ENCODE measurements at regions not wholly inside any gene's neighbourhood (a gene's known extent, or its start where the extent isn't known, plus 50 kb on each side); places are given as distances from the start of the nearest gene placed in this dataset.
"Not testable (repeated sequence)": the region's sequence is repeated elsewhere in the genome, so short reads cannot be mapped to it uniquely, and the experiment has no call there.

GRCh38 chr15:57767481-57767880 is 61.0 kb downstream of the POLR2M start:
- no peak for DNase-seq

GRCh38 chr15:57769266-57769665 is 62.8 kb downstream of the POLR2M start:
- no peak for DNase-seq

GRCh38 chr15:57770495-57770894 is 64.0 kb downstream of the POLR2M start:
- DNase-seq, result no peak

GRCh38 chr15:57772223-57772957 is 65.9 kb downstream of the POLR2M start:
- DNase-seq, result peak; percentile 11 to 50 (median 32)

GRCh38 chr15:57773051-57773450 is 66.5 kb downstream of the POLR2M start:
- no peak for DNase-seq

- DNase-seq, result no peak
Measured at GRCh38 chr15:57777003-57777402, 70.5 kb downstream of the POLR2M start.

GRCh38 chr15:57780471-57780870 is 74.0 kb downstream of the POLR2M start:
- DNase-seq, result no peak

GRCh38 chr15:57782731-57783130 is 76.2 kb downstream of the POLR2M start:
- no peak for DNase-seq

- DNase-seq, result peak; percentile 74 to 80 (median 79)
Measured at GRCh38 chr15:57784081-57784511, 77.6 kb downstream of the POLR2M start.

- DNase-seq, result no peak
Measured at GRCh38 chr15:57785039-57785438, 78.5 kb downstream of the POLR2M start.

- DNase-seq, result peak; percentile 70 to 75 (median 74)
Measured at GRCh38 chr15:57785959-57786358, 79.4 kb downstream of the POLR2M start.

GRCh38 chr15:57789225-57789624 is 82.7 kb downstream of the POLR2M start:
- no peak for DNase-seq

- DNase-seq, result no peak
Measured at GRCh38 chr15:57792724-57793449, 86.4 kb downstream of the POLR2M start.

GRCh38 chr15:57795261-57795660 is 88.7 kb downstream of the POLR2M start:
- no peak for DNase-seq

GRCh38 chr15:57796146-57796545 is 89.6 kb downstream of the POLR2M start:
- DNase-seq, result no peak

GRCh38 chr15:57797110-57797509 is 90.6 kb downstream of the POLR2M start:
- DNase-seq, result peak in 1 of 3 donors; percentile 18

- no peak for DNase-seq
Measured at GRCh38 chr15:57797568-57798267, 91.2 kb downstream of the POLR2M start.

- no peak for DNase-seq
Measured at GRCh38 chr15:57806003-57806402, 99.5 kb downstream of the POLR2M start.

GRCh38 chr15:57809285-57809684 is 102.8 kb downstream of the POLR2M start:
- not testable (repeated sequence) for DNase-seq

- DNase-seq, result no peak
Measured at GRCh38 chr15:57816599-57816998, 110.1 kb downstream of the POLR2M start.

GRCh38 chr15:57819646-57820045 is 113.1 kb downstream of the POLR2M start:
- DNase-seq, result no peak

- no peak for DNase-seq
Measured at GRCh38 chr15:57820119-57820518, 113.6 kb downstream of the POLR2M start.

- no peak for DNase-seq
Measured at GRCh38 chr15:57821826-57822225, 115.3 kb downstream of the POLR2M start.

Measured in suppressor macrophage treated with lipopolysaccharide for 1 hour (primary cell).